Ovary (tissue), 3 donors: ENCODE measurements at regions not wholly inside any gene's neighbourhood (a gene's known extent, or its start where the extent isn't known, plus 50 kb on each side); places are given as distances from the start of the nearest gene placed in this dataset.
"Not testable (repeated sequence)": the region's sequence is repeated elsewhere in the genome, so short reads cannot be mapped to it uniquely, and the experiment has no call there.

Source experiments
- EP300 ChIP-seq: sonication (generic); formaldehyde crosslinking; IDR thresholded peaks from one replicate; pipeline ENCODE4 v1.6.1; 2017; ENCODE audit warnings: antibody characterized with exemption
- POLR2A ChIP-seq: fragments of 450-650 bp; IDR thresholded peaks from one replicate; pipeline ENCODE4 v1.6.1; 2017; ENCODE audit warnings: antibody characterized with exemption, mild to moderate bottlenecking, moderate library complexity
- TF ChIP-seq, protein P1 (sequence below), 3 donors: fragments of 450-650 bp in 2 of 3; fragments of 200-600 bp in 1 of 3; IDR thresholded peaks; one replicate each; pipeline versions ENCODE4 v1.5.1 to v1.8.0; 2016 to 2022; ENCODE audit warnings: antibody characterized with exemption in 3 of 3, mild to moderate bottlenecking in 1 of 3
- donor health status: DM: no; HTN: no; CAD: no.

GRCh38 chr2:111383311-111383710 lies 262.6 kb downstream of the BCL2L11 start:
- TF ChIP-seq, protein P1, sequence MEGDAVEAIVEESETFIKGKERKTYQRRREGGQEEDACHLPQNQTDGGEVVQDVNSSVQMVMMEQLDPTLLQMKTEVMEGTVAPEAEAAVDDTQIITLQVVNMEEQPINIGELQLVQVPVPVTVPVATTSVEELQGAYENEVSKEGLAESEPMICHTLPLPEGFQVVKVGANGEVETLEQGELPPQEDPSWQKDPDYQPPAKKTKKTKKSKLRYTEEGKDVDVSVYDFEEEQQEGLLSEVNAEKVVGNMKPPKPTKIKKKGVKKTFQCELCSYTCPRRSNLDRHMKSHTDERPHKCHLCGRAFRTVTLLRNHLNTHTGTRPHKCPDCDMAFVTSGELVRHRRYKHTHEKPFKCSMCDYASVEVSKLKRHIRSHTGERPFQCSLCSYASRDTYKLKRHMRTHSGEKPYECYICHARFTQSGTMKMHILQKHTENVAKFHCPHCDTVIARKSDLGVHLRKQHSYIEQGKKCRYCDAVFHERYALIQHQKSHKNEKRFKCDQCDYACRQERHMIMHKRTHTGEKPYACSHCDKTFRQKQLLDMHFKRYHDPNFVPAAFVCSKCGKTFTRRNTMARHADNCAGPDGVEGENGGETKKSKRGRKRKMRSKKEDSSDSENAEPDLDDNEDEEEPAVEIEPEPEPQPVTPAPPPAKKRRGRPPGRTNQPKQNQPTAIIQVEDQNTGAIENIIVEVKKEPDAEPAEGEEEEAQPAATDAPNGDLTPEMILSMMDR (IDR thresholded peaks at IDR 0.05), result not testable (repeated sequence)
- not testable (repeated sequence) for TF ChIP-seq EP300, POLR2A
